ENCODE measurements at regions not wholly inside any gene's neighbourhood (a gene's known extent, or its start where the extent isn't known, plus 50 kb on each side); places are given as distances from the start of the nearest gene placed in this dataset.

DNA sequence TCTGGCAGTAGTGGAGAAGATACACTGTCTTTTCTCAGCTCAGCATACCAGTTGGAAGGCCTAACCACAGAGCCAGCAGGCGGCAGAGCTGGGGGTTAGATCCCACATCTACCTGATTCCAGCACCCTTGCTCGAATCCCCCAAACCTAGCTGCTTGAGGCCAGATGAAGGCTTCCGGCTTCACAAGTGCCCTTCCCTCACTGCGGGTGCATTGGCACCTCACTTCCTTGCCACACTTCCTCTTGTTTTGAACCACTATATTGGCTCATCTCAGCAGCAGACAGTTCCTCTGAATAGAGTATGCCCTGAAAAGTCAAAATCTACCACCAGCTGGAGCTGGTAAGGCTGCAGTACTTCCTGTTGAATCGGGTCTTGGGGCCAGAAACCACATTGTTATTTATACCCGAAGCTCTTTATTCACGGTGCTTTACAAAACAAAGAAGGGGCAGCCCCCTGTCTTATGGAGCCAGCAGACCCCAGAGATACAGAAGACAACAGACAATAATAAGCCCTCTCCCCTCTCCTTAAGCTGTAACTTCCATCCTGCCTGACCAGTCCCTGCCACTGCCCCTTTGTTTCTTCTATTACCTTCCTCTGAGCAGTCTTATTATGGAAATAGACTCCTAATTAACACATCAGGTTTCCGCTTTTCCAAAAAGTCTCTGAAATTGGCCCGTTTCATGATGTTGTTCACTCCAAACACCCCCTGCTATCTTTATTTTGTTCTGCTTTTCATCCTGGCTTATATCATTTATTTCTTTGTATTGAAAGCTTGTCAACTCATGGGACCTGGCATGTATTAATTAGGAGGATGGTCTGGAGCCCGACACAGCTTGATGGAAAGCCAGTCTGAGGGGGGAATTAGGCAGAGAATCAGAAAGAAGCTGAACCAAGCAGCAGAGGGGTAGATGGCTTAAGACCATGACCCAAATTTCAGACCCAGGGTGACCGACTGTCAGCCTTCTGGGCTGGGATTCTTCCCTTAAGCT lies 233.5 kb downstream of the EFCAB11 start:
- no peaks in the 10 kb centered on the region for H3K27me3 ChIP-seq (ENCODE audit: insufficient read depth, low read depth, low read length)
- H4K20me1 ChIP-seq (ENCODE audit: insufficient read depth), result no peaks in the 10 kb centered on the region
- no peak for TF ChIP-seq RAD21 (conservative IDR thresholded peaks at IDR 0.05)
- no peak for TF ChIP-seq TAF1 (IDR thresholded peaks at IDR 0.05; ENCODE audit: low read depth)
- TF ChIP-seq EP300 (conservative IDR thresholded peaks at IDR 0.05; ENCODE audit: poor library complexity, severe bottlenecking), result no peak
- no peak for TF ChIP-seq SMC3 (conservative IDR thresholded peaks at IDR 0.05; ENCODE audit: poor library complexity)
- no peak for TF ChIP-seq POLR2AphosphoS5 (IDR thresholded peaks at IDR 0.05)
- no peak for TF ChIP-seq EZH2 (IDR thresholded peaks at IDR 0.05; ENCODE audit: borderline replicate concordance, insufficient read depth, low read length, poor library complexity, severe bottlenecking)
- TF ChIP-seq, protein P1, sequence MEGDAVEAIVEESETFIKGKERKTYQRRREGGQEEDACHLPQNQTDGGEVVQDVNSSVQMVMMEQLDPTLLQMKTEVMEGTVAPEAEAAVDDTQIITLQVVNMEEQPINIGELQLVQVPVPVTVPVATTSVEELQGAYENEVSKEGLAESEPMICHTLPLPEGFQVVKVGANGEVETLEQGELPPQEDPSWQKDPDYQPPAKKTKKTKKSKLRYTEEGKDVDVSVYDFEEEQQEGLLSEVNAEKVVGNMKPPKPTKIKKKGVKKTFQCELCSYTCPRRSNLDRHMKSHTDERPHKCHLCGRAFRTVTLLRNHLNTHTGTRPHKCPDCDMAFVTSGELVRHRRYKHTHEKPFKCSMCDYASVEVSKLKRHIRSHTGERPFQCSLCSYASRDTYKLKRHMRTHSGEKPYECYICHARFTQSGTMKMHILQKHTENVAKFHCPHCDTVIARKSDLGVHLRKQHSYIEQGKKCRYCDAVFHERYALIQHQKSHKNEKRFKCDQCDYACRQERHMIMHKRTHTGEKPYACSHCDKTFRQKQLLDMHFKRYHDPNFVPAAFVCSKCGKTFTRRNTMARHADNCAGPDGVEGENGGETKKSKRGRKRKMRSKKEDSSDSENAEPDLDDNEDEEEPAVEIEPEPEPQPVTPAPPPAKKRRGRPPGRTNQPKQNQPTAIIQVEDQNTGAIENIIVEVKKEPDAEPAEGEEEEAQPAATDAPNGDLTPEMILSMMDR (IDR thresholded peaks at IDR 0.05; ENCODE audit: poor library complexity, severe bottlenecking), result no peak
- TF ChIP-seq, protein P2, sequence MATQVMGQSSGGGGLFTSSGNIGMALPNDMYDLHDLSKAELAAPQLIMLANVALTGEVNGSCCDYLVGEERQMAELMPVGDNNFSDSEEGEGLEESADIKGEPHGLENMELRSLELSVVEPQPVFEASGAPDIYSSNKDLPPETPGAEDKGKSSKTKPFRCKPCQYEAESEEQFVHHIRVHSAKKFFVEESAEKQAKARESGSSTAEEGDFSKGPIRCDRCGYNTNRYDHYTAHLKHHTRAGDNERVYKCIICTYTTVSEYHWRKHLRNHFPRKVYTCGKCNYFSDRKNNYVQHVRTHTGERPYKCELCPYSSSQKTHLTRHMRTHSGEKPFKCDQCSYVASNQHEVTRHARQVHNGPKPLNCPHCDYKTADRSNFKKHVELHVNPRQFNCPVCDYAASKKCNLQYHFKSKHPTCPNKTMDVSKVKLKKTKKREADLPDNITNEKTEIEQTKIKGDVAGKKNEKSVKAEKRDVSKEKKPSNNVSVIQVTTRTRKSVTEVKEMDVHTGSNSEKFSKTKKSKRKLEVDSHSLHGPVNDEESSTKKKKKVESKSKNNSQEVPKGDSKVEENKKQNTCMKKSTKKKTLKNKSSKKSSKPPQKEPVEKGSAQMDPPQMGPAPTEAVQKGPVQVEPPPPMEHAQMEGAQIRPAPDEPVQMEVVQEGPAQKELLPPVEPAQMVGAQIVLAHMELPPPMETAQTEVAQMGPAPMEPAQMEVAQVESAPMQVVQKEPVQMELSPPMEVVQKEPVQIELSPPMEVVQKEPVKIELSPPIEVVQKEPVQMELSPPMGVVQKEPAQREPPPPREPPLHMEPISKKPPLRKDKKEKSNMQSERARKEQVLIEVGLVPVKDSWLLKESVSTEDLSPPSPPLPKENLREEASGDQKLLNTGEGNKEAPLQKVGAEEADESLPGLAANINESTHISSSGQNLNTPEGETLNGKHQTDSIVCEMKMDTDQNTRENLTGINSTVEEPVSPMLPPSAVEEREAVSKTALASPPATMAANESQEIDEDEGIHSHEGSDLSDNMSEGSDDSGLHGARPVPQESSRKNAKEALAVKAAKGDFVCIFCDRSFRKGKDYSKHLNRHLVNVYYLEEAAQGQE (IDR thresholded peaks at IDR 0.05; ENCODE audit: borderline replicate concordance), result no peak
- H3F3A ChIP-seq (ENCODE audit: insufficient read depth, low read length, poor library complexity, severe bottlenecking), result no peaks in the 10 kb centered on the region
- no peaks in the 10 kb centered on the region for H3K36me3 ChIP-seq (ENCODE audit: insufficient read depth, low read length)
- H3K27ac ChIP-seq (ENCODE audit: low read length), result no peak overlapping the region
- no peak overlapping the region for H2AFZ ChIP-seq (ENCODE audit: low read depth, low read length)
- no peaks in the 10 kb centered on the region for H3K9me2 ChIP-seq (ENCODE audit: insufficient read depth, low read length)
- H3K4me3 ChIP-seq (ENCODE audit: low read length), result no peak overlapping the region
- H3K9me3 ChIP-seq (ENCODE audit: low read length), result no peaks in the 10 kb centered on the region
- no peak overlapping the region for H3K4me2 ChIP-seq (ENCODE audit: low read length)
- no peaks in the 10 kb centered on the region for H3K79me2 ChIP-seq (replicated peaks; ENCODE audit: insufficient read depth, low read length)
- H3K9ac ChIP-seq (ENCODE audit: low read length), result no peak overlapping the region

DNA sequence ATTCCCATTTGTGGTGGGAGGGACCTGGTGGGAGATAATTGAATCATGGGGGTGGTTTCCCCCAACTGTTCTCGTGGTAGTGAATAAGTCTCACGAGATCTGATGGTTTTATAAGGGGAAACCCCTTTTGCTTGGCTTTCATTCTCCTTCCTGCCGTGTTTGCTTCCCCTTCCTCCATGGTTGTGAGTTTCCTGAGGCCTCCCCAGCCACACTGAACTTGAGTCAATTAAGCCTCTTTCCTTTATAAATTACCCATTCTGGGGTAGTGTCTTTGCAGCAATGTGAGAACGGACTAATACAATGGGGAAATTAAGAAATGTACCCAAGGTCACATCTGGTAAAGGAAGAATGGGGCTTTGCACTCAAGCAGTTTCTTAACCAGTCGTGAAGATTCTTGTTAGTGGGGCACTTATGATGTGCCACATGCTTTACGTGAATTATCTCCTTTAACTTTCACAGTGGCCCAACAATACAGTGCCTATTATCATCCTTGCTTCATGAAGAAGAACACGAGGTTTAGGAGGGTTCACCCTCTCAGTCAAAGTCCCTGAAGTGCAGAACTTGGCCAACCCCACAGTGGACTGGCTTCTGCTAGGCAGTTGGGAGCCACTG lies 234.3 kb downstream of the EFCAB11 start:
- Histone ChIP-seq H3K9ac (ENCODE audit: low read length) (no peak overlapping the region), H3K36me3 (ENCODE audit: insufficient read depth, low read length) (no peaks in the 10 kb centered on the region), H2AFZ (ENCODE audit: low read depth, low read length) (no peak overlapping the region), H3K27ac (ENCODE audit: low read length) (no peak overlapping the region), H3K9me3 (ENCODE audit: low read length) (no peaks in the 10 kb centered on the region), H3K4me2 (ENCODE audit: low read length) (no peak overlapping the region), H3K79me2 (replicated peaks; ENCODE audit: insufficient read depth, low read length) (no peaks in the 10 kb centered on the region), H3F3A (ENCODE audit: insufficient read depth, low read length, poor library complexity, severe bottlenecking) (no peaks in the 10 kb centered on the region), H3K4me3 (ENCODE audit: low read length) (no peak overlapping the region), H3K27me3 (ENCODE audit: insufficient read depth, low read depth, low read length) (no peaks in the 10 kb centered on the region), H3K9me2 (ENCODE audit: insufficient read depth, low read length) (no peaks in the 10 kb centered on the region), H4K20me1 (ENCODE audit: insufficient read depth) (no peaks in the 10 kb centered on the region)
- TF ChIP-seq SMC3 (conservative IDR thresholded peaks at IDR 0.05; ENCODE audit: poor library complexity) (no peak), EZH2 (IDR thresholded peaks at IDR 0.05; ENCODE audit: borderline replicate concordance, insufficient read depth, low read length, poor library complexity, severe bottlenecking) (no peak), RAD21 (conservative IDR thresholded peaks at IDR 0.05) (no peak), POLR2AphosphoS5 (IDR thresholded peaks at IDR 0.05) (no peak), TAF1 (IDR thresholded peaks at IDR 0.05; ENCODE audit: low read depth) (no peak), MXI1 (conservative IDR thresholded peaks at IDR 0.05; ENCODE audit: poor library complexity, severe bottlenecking) (no peak), EP300 (conservative IDR thresholded peaks at IDR 0.05; ENCODE audit: poor library complexity, severe bottlenecking) (no peak)
- TF ChIP-seq, protein P2 (IDR thresholded peaks at IDR 0.05; ENCODE audit: borderline replicate concordance), result no peak
- TF ChIP-seq, protein P1 (IDR thresholded peaks at IDR 0.05; ENCODE audit: poor library complexity, severe bottlenecking), result no peak

All from neural cell (in vitro differentiated cells).